OCI-LY1 (cell line): ENCODE measurements at regions not wholly inside any gene's neighbourhood (a gene's known extent, or its start where the extent isn't known, plus 50 kb on each side); places are given as distances from the start of the nearest gene placed in this dataset.

Experiments
- EZH2 ChIP-seq: fragments of 200-600 bp; sonication (generic), shearing (Covaris generic); IDR thresholded peaks from 2 replicates; pipeline ENCODE4 v1.8.0; 2017; ENCODE audit warnings: borderline replicate concordance, mixed run types, mild to moderate bottlenecking, antibody characterized with exemption, low read length, moderate library complexity, mixed read lengths
- TF ChIP-seq, protein P1 (sequence below): fragments of 200-600 bp; sonication (generic), shearing (Covaris generic); IDR thresholded peaks from 2 replicates; pipeline ENCODE4 v1.5.1; 2017; ENCODE audit warnings: mild to moderate bottlenecking, antibody characterized with exemption, low read length, moderate library complexity, mixed read lengths

DNA sequence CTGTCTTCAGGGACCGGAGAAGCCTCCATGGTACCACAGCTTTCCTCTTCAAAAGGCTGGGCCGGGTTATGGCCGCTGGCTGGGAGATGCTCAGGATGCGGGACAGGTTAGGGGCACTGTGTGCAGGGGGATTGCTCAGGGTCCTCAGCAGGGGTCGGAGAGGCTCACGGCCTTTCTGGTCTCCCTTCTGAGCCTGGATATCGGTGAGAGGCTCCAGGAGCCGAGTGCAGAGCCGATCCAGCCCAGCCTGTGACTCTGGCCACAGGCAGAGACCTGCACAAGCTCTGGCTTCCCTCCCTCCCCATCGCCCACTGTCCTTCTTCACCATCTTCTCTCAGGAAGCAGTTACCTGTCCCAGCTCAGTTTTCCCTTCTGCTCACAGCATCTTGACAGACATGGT, 306.0 kb downstream of the ZNF536 start:
- TF ChIP-seq, protein P1, sequence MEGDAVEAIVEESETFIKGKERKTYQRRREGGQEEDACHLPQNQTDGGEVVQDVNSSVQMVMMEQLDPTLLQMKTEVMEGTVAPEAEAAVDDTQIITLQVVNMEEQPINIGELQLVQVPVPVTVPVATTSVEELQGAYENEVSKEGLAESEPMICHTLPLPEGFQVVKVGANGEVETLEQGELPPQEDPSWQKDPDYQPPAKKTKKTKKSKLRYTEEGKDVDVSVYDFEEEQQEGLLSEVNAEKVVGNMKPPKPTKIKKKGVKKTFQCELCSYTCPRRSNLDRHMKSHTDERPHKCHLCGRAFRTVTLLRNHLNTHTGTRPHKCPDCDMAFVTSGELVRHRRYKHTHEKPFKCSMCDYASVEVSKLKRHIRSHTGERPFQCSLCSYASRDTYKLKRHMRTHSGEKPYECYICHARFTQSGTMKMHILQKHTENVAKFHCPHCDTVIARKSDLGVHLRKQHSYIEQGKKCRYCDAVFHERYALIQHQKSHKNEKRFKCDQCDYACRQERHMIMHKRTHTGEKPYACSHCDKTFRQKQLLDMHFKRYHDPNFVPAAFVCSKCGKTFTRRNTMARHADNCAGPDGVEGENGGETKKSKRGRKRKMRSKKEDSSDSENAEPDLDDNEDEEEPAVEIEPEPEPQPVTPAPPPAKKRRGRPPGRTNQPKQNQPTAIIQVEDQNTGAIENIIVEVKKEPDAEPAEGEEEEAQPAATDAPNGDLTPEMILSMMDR, result no peak
- TF ChIP-seq EZH2, result no peak
